GM19035 (cell line): ENCODE measurements at regions not wholly inside any gene's neighbourhood (a gene's known extent, or its start where the extent isn't known, plus 50 kb on each side); places are given as distances from the start of the nearest gene placed in this dataset.
A peak's percentile ranks its signal among the peaks of the same experiment; 100 is the strongest.
"Not testable (repeated sequence)": the region's sequence is repeated elsewhere in the genome, so short reads cannot be mapped to it uniquely, and the experiment has no call there.

Experiments
- ATAC-seq: cut with Tn5 transposase; IDR thresholded peaks from one replicate; pipeline ENCODE4 v1.9.1; 2021; ENCODE audit not compliant: unreplicated experiment

DNA sequence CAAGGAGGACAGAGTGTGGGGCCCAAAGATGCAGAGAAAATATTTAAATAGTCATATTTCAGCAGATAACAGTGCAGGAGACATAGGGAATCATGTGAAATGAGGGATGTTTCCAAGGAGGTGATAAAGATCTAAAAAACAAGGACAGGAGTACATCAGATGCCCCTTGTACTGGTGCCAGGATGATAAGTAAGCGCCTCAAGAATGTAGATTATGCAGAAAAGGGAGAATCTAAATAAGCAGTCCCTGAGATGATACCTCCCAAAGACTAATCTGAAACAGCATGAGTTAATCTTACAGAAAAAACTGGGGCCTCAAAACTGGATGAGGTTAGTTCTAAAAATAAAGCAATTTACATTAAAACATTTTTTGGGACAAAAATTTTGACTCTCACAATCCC, 136.1 kb upstream of the WDFY3 start:
- no peak for ATAC-seq

DNA sequence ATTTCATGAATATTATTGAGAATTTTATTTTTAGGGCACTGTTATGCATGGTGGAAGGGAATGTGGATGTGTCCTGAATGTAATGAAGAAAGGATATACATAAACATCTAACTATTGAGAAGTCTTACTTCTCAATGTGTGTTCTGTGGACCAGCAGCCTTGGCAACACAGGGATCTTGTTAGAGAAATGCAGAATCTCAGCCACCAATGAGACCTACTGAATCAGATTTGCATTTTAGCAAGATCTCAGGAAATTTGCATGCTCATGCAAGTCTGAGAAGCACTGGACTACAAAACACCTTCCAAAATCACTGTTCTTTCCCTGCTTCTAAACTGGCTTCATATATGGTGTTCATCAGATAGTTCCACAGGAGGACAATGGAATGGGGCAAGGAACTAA, 139.7 kb upstream of the WDFY3 start:
- no peak for ATAC-seq

- no peak for ATAC-seq
Observed at GRCh38 chr4:85106805-85107336, 140.4 kb upstream of the WDFY3 start.

DNA sequence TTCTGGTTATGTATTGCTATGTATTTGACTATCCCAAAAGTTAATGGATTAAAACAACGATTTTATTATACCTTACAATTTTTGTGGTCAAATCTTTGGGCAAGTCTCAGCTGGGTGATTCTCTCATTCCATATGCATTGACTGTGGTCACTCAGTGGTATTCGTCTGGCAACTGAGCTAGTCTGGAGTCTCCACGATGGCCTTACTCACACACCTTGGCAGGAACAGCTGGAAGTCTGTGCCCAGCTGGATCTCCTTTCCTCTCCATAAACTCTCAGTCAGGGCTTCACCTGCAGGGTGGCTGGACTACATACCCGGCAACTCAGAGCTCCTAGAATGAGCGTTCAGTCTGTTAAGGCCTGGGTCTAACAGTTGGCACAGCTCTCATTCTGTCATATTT, 141.1 kb upstream of the WDFY3 start:
- no peak for ATAC-seq

DNA sequence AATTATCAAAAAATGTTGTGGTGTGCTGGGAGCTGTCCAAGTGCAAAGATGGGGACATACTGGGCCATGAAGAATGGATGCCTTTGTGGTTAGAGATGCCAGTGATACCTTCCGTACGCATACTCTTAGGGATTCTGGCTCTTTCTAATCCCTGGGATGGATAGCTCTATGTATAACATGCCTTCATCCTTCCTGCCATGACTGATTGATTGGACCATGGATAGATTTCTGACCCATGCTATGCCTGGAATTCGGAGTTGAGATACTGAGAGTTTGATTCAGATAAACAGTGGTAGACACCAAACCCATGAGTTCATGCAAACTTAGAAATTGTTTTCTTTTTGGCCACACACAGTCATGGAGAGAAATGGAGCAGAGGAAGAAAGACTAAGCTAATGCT, 147.2 kb upstream of the WDFY3 start:
- no peak for ATAC-seq

DNA sequence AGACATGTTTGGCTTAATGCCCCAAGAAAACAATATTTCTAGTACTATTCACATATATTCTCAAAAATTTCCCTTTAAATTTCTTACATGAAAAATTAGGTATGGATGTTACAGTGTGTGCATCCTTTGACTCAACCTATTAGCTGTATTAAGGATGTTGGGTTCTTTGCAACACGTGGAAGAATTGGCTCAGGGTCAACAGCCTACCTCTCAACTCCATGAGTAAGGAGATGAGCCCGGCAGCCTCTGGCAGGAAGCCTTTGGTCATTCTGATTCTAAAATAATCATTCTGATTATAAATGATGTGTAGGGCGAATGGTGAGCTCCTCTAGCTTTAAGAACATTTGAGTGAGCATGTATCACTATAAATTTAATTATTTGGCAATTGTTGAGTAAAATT, 148.0 kb upstream of the WDFY3 start:
- no peak for ATAC-seq

GRCh38 chr4:85116008-85116407, 149.5 kb upstream of the WDFY3 start:
- no peak for ATAC-seq

DNA sequence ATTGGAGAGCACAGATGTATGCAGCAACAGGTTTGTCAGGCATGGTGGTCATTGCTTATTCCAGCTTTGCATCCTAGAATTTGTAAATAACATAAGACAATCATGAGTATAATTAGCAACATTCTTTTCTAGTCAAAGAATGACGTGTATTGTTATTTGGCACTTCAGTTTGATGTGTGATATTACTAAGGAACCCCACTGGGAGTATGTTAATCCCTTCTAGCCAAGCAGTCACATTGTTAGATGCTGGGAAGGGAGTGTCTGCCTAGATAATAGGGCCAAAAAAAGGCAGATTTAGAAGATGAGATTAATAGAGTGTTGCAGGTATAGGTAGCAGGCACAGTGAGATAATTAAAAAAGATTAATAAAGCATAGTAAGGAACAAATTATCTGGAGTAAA, 159.2 kb upstream of the WDFY3 start:
- ATAC-seq: no peak

DNA sequence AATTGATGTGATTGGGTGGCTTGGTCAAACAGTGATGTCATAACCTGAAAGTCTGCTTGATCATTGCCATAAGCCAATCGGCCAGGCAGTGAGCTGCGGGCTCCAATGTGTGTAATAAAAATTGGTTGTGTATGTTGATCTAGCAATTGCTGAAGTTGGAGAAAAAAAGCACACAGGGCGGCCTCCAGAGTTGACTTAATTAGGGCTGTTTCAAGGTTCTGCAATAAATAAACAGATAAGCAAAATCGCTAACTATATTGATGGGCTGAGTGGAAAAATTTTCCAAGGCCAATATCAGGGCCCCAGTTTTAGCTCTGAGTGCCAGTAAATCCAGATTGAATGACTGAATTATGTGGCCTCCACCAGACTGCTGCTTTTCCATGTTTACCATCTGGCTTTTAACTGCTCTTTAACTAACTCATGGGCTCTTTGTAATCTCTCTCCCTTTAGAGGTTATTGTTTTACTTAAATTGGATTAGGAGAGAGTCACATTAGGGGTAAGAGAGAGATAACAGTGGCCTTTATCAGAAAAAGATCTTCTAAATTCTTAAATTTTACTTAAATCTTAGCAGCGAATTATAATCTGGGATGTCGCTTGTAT, 160.6 kb upstream of the WDFY3 start:
- no peak for ATAC-seq

GRCh38 chr4:85127653-85128052, 161.2 kb upstream of the WDFY3 start:
- peak; percentile 94 for ATAC-seq

GRCh38 chr4:85128246-85129204, 162.0 kb upstream of the WDFY3 start:
- ATAC-seq: no peak

DNA sequence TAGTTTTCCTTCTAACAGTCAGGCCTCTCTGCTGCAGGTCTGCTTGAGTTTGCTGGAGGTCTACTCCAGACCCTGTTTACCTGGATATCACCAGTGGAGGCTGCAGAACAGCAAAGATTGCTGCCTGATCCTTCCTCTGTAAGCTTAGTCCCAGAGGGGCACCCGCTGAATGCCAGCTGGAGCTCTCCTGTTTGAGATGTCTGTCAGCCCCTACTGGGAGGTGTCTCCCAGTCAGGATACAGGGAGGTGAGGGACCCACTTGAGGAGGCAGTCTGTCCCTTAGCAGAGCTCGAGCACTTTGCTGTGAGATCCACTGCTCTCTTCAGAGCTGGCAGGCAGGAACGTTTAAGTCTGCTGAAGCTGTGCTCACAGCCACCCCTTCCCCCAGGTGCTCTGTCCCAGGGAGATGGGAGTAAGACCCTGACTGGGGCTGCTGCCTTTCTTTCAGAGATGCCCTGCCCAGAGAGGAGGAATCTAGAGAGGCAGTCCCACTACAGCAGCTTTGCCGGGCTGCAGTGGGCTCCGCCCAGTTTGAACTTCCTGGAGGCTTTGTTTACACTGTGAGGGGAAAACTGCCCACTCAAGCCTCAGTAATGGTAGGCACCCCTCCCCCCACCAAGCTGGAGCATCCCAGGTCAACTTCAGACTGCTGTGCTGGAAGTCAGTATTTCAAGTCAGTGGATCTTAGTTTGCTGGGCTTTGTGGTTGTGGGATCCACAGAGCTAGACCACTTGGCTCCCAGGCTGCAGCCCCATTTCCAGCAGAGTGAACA, 163.1 kb upstream of the WDFY3 start:
- not testable (repeated sequence) for ATAC-seq

DNA sequence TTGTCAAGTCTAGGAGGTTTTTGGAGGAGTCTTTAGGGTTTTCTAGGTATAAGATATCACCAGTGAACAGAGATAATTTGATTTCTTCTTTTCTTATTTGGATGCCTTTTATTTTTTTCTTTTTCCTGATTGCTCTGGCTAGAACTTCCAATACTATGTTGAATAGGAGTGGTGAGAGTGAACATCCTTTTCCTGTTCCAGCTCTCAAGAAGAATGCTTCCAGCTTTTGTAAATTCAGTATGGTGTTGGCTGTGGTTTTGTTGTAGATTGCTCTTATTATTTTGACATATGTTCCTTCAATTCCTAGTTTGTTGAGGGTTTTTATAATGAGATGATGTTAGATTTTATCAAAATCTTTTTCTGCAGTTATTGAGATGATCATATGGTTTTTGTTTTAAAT, 165.6 kb upstream of the WDFY3 start:
- no peak for ATAC-seq

GRCh38 chr4:85132570-85132969, 166.1 kb upstream of the WDFY3 start:
- ATAC-seq: no peak

DNA sequence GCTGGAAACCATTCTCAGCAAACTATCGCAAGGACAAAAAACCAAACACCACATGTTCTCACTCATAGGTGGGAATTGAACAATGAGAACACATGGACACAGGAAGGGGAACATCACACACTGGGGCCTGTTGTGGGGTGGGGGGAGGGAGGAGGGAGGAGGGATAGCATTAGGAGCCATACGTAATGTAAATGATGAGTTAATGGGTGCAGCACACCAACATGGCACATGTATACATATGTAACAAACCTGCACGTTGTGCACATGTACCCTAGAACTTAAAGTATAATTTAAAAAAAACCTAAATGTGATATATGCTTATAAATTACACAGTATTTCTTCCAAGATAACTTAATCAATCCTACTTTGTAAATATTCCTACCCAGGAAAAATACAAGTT, 173.3 kb upstream of the WDFY3 start:
- not testable (repeated sequence) for ATAC-seq

DNA sequence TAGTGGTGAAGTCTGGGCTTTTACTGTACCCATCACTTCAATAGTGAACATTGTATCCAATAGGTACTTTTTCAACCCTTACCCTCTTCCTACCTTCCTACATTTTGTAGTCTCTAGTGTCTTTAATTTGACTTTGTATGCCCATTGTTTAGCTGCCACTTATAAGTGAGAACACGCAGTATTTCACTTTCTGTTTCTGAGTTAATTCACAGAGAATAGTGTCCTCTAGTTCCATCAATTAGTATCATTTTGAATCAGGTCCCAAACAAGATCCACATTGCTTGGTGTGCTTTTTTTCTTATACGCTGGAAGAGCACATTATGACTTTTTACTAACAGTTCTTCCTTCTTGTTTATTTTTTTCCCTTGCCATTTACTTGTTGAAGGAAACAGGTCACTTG, 176.0 kb upstream of the WDFY3 start:
- no peak for ATAC-seq

DNA sequence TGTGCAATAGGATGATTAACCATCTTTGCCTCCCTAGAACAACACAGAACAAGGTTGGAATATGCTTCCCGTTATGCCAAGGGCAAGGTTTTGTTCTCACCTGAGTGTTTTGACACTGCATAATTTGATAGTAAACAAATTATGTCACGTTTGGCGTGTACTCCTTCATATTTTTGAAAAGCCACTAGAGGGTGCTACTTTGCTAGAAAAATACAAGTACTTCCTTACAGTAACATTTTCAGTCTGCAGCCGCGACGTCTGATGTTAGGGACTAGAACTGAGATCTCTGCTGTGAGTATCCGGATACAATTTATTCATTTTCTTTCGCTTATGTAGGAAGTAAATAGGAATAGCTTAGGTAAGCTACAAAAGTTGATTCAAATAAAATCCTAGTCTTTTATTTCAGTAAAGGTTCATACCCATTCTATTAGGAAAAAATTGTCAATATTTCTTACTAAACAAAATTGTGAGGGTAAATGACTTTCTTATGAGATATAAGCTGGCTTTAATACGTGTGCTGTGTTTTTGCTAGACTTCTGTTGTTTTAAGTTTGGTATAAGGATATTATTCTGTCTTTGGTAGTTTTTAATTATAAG, 181.1 kb upstream of the WDFY3 start:
- peak; percentile 95 for ATAC-seq

- ATAC-seq: no peak
Observed at GRCh38 chr4:85149676-85150075, 183.2 kb upstream of the WDFY3 start.

DNA sequence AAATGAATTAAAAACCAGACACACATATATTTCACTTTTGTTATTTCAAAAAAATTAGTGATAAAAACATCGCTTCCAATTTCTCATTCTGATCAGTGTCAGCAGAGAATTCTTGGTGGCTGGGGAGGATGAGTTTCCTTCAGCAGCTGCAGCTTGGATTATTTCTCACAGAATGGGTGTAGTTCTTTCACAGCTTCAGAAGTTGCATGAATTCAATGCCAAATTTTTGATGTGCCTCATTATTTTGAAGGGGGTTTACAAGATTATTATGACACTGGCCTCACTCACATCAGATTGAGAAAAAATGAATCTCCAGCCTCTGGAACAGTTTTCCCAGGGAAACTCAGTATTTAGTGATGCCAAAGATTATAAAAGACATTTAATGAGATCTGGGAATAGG, 184.9 kb upstream of the WDFY3 start:
- no peak for ATAC-seq

- ATAC-seq: no peak
Observed at GRCh38 chr4:85151786-85152185, 185.3 kb upstream of the WDFY3 start.

- no peak for ATAC-seq
Observed at GRCh38 chr4:85152480-85152879, 186.0 kb upstream of the WDFY3 start.
